Neuronal stem cell (in vitro differentiated cells): ENCODE measurements at regions not wholly inside any gene's neighbourhood (a gene's known extent, or its start where the extent isn't known, plus 50 kb on each side); places are given as distances from the start of the nearest gene placed in this dataset.

Source experiments
- DNase-seq: peaks from one replicate; pipeline ENCODE4 v3.0.0-alpha.2; 2013; ENCODE audit warnings: low spot score
- H2AFZ ChIP-seq: one replicate; pipeline ENCODE4 v1.6.1; 2013; ENCODE audit warnings: mild to moderate bottlenecking, low read length, inconsistent platforms
- H2AK5ac ChIP-seq: 2 replicates; pipeline ENCODE4 v1.6.1; 2013; ENCODE audit warnings: low read depth, mild to moderate bottlenecking, inconsistent platforms, low read length, moderate library complexity, mixed read lengths
- H2BK120ac ChIP-seq: 2 replicates; pipeline ENCODE4 v1.6.1; 2013; ENCODE audit warnings: low read depth, mild to moderate bottlenecking, inconsistent platforms, low read length, moderate library complexity, mixed read lengths
- H2BK12ac ChIP-seq: one replicate; pipeline ENCODE4 v1.6.1; 2013; ENCODE audit warnings: low read length, inconsistent platforms
- H2BK15ac ChIP-seq: 2 replicates; pipeline ENCODE4 v1.6.1; 2013; ENCODE audit warnings: mild to moderate bottlenecking, low read length, inconsistent platforms, mixed read lengths
- H2BK5ac ChIP-seq: one replicate; pipeline ENCODE4 v1.6.1; 2013; ENCODE audit warnings: inconsistent platforms, mild to moderate bottlenecking, low read length, moderate library complexity
- H3K14ac ChIP-seq: one replicate; pipeline ENCODE4 v1.6.1; 2013; ENCODE audit warnings: low read length, inconsistent platforms
- H3K18ac ChIP-seq: 2 replicates; pipeline ENCODE4 v1.6.1; 2013; ENCODE audit warnings: low read length, inconsistent platforms
- H3K23ac ChIP-seq: 2 replicates; pipeline ENCODE4 v1.6.1; 2013; ENCODE audit warnings: low read depth, mild to moderate bottlenecking, mixed read lengths, low read length, inconsistent platforms; ENCODE audit not compliant: poor library complexity
- H3K27ac ChIP-seq: replicated peaks from 3 replicates; pipeline ENCODE4 v1.5.1; 2013; ENCODE audit warnings: low read length, inconsistent platforms
- H3K27me3 ChIP-seq, 3 experiments: 2 replicates each; pipeline ENCODE4 v1.6.1; 2013; ENCODE audit warnings: low read length in 3 of 3, mild to moderate bottlenecking in 2 of 3, inconsistent platforms in 1 of 3, low read depth in 1 of 3, mixed read lengths in 1 of 3, moderate library complexity in 1 of 3; ENCODE audit not compliant: control insufficient read depth in 3 of 3, insufficient read depth in 3 of 3
- H3K36me3 ChIP-seq, 2 donors: replicated peaks in 1 of 2; 2 replicates each; pipeline ENCODE4 v1.6.1; 2013; ENCODE audit warnings: low read length in 2 of 2; ENCODE audit not compliant: control insufficient read depth in 2 of 2, insufficient read depth in 2 of 2
- H3K4ac ChIP-seq: 2 replicates; pipeline ENCODE4 v1.6.1; 2013; ENCODE audit warnings: inconsistent platforms, mild to moderate bottlenecking, low read length, moderate library complexity
- H3K4me1 ChIP-seq, 2 donors: 1 replicate in 1 of 2; 2 replicates in 1 of 2; pipeline ENCODE4 v1.6.1; 2013; ENCODE audit warnings: low read length in 2 of 2, low read depth in 1 of 2; ENCODE audit not compliant: control insufficient read depth in 2 of 2, insufficient read depth in 1 of 2
- H3K4me2 ChIP-seq: one replicate; pipeline ENCODE4 v1.6.1; 2013; ENCODE audit warnings: mild to moderate bottlenecking, low read length, inconsistent platforms; ENCODE audit not compliant: insufficient read depth, poor library complexity, severe bottlenecking
- H3K4me3 ChIP-seq, 2 donors: 2 replicates each; pipeline ENCODE4 v1.5.1; 2013; ENCODE audit warnings: low read length in 2 of 2, mild to moderate bottlenecking in 2 of 2, inconsistent platforms in 1 of 2, moderate library complexity in 1 of 2
- H3K79me1 ChIP-seq: one replicate; pipeline ENCODE4 v1.6.1; 2013; ENCODE audit warnings: low read depth, mild to moderate bottlenecking, inconsistent platforms, low read length, moderate library complexity
- H3K9ac ChIP-seq: one replicate; pipeline ENCODE4 v1.6.1; 2013; ENCODE audit warnings: mild to moderate bottlenecking, low read depth, low read length, inconsistent platforms; ENCODE audit not compliant: poor library complexity
- H3K9me3 ChIP-seq, 2 donors: replicated peaks in 1 of 2; 2 replicates each; pipeline versions ENCODE3 to v1.6.1; 2013; ENCODE audit warnings: low read length in 2 of 2, mild to moderate bottlenecking in 2 of 2, inconsistent platforms in 1 of 2, low read depth in 1 of 2, mixed read lengths in 1 of 2, moderate library complexity in 1 of 2; ENCODE audit not compliant: control insufficient read depth in 2 of 2, insufficient read depth in 1 of 2
- H4K8ac ChIP-seq: one replicate; pipeline ENCODE4 v1.6.1; 2013; ENCODE audit warnings: low read depth, mild to moderate bottlenecking, inconsistent platforms, low read length, moderate library complexity
- H4K91ac ChIP-seq: one replicate; pipeline ENCODE4 v1.6.1; 2013; ENCODE audit warnings: low read length, low read depth, mild to moderate bottlenecking, inconsistent platforms; ENCODE audit not compliant: poor library complexity
- WGBS, 2 donors: extraction: QIAGEN DNeasy Blood & Tissue Kit; methylation state at CpG; one replicate each; pipeline ENCODE4 v1.1.7; 2013; ENCODE audit warnings: missing lambda C conversion rate in 2 of 2, mixed read lengths in 1 of 2; ENCODE audit not compliant: insufficient read length in 2 of 2, insufficient replicate concordance in 1 of 2; ENCODE audit errors: extremely low coverage in 2 of 2; 5-methylcytosine and 5-hydroxymethylcytosine counted together

DNA sequence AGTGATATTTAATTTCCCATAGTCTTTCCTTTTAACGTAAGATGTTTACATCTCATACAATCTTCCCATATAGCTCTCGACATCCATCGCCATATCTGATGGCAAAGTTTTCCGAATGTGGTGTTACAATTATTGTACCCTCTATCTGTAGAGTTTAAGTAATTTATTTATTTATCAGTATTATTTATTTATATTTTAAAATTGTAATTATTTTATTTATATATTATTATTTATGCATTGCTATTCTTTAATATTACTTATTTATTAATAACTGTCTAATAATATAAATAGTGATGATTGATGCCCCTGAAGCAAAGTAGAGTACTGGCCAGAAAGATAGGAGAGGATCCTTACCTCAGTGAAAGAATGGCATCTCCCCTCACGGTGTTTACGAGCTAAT lies 812.9 kb downstream of the VGLL3 start:
- Histone ChIP-seq H3K9ac (no peak overlapping the region), H3K14ac (no peak overlapping the region), H4K91ac (no peak overlapping the region), H2AFZ (no peak overlapping the region), H2BK15ac (no peak overlapping the region), H3K4me2 (no peak overlapping the region), H2AK5ac (no peak overlapping the region), H4K8ac (no peak overlapping the region), H3K4me3 (no peak overlapping the region), H3K18ac (no peak overlapping the region), H2BK5ac (no peak overlapping the region), H3K79me1 (no peaks in the 10 kb centered on the region), H3K9me3 (peaks cover 0 to 2% of the 10 kb centered on the region in 2 donors), H2BK120ac (no peak overlapping the region), H3K27ac (no peak overlapping the region), H2BK12ac (no peak overlapping the region), H3K4ac (no peak overlapping the region), H3K4me1 (peaks cover 3 to 5% of the 10 kb centered on the region in 2 donors), H3K36me3 (no peaks in the 10 kb centered on the region), H3K23ac (no peak overlapping the region), H3K27me3 (no peaks in the 10 kb centered on the region)
- no peak for DNase-seq
- WGBS, 2 donors: no CpG with 5 or more reads among the region's 6 CpGs

GRCh38 chr3:86176445-86176784 lies 814.5 kb downstream of the VGLL3 start:
- Histone ChIP-seq H3K27ac (no peak overlapping the region), H3K79me1 (no peaks in the 10 kb centered on the region), H3K27me3 (no peaks in the 10 kb centered on the region), H3K4me2 (no peak overlapping the region), H3K4me1 (peaks cover 3 to 5% of the 10 kb centered on the region in 2 donors), H3K36me3 (no peaks in the 10 kb centered on the region), H3K4me3 (no peak overlapping the region), H4K8ac (no peak overlapping the region), H3K4ac (no peak overlapping the region), H4K91ac (no peak overlapping the region), H3K9ac (no peak overlapping the region), H3K18ac (no peak overlapping the region), H3K23ac (no peak overlapping the region), H2BK12ac (no peak overlapping the region), H2AK5ac (no peak overlapping the region), H2BK15ac (no peak overlapping the region), H3K9me3 (peaks cover 0 to 2% of the 10 kb centered on the region in 2 donors), H2BK5ac (no peak overlapping the region), H3K14ac (no peak overlapping the region), H2AFZ (peak overlapping the region; percentile 90), H2BK120ac (no peak overlapping the region)
- WGBS, 2 donors: no CpG with 5 or more reads among the region's 3 CpGs
- no peak for DNase-seq

GRCh38 chr3:86175593-86176444 lies 815.1 kb downstream of the VGLL3 start:
- Histone ChIP-seq H3K79me1 (no peaks in the 10 kb centered on the region), H3K9ac (no peak overlapping the region), H3K27ac (no peak overlapping the region), H3K36me3 (no peaks in the 10 kb centered on the region), H4K8ac (no peak overlapping the region), H2BK120ac (no peak overlapping the region), H3K4me2 (no peak overlapping the region), H4K91ac (no peak overlapping the region), H3K4me1 (peaks cover 3 to 5% of the 10 kb centered on the region in 2 donors), H2AFZ (peak overlapping the region; percentile 90), H2BK15ac (no peak overlapping the region), H3K18ac (no peak overlapping the region), H2BK12ac (no peak overlapping the region), H2BK5ac (no peak overlapping the region), H3K4me3 (no peak overlapping the region), H2AK5ac (no peak overlapping the region), H3K27me3 (no peaks in the 10 kb centered on the region), H3K23ac (no peak overlapping the region), H3K4ac (no peak overlapping the region), H3K14ac (no peak overlapping the region), H3K9me3 (peaks cover 0 to 2% of the 10 kb centered on the region in 2 donors)
- no peak for DNase-seq
- no CpG with 5 or more reads among the region's 7 CpGs for WGBS, 2 donors

- Histone ChIP-seq H3K4me2 (no peak overlapping the region), H3K14ac (no peak overlapping the region), H3K18ac (no peak overlapping the region), H3K9me3 (peaks cover 0 to 2% of the 10 kb centered on the region in 2 donors), H3K4me3 (no peak overlapping the region), H2AFZ (peak overlapping the region; percentile 90), H3K23ac (no peak overlapping the region), H4K8ac (no peak overlapping the region), H3K27ac (no peak overlapping the region), H3K27me3 (no peaks in the 10 kb centered on the region), H3K9ac (no peak overlapping the region), H3K36me3 (no peaks in the 10 kb centered on the region), H3K79me1 (no peaks in the 10 kb centered on the region), H3K4me1 (peaks cover 3 to 5% of the 10 kb centered on the region in 2 donors), H2AK5ac (no peak overlapping the region), H3K4ac (no peak overlapping the region), H2BK5ac (no peak overlapping the region), H2BK15ac (no peak overlapping the region), H4K91ac (no peak overlapping the region), H2BK120ac (no peak overlapping the region), H2BK12ac (no peak overlapping the region)
- WGBS, 2 donors: no CpG with 5 or more reads among the region's 3 CpGs
- no peak for DNase-seq
Observed at GRCh38 chr3:86175051-86175536, 815.9 kb downstream of the VGLL3 start.
